ENCODE measurements at regions not wholly inside any gene's neighbourhood (a gene's known extent, or its start where the extent isn't known, plus 50 kb on each side); places are given as distances from the start of the nearest gene placed in this dataset.

- H3K4me3 ChIP-seq: no peak overlapping the region
- H3K27ac ChIP-seq (replicated peaks): no peak overlapping the region
- no peak for DNase-seq
- H3K36me3 ChIP-seq: no peaks in the 10 kb centered on the region
- H3K27me3 ChIP-seq (ENCODE audit: low read depth): peaks cover 12% of the 10 kb centered on the region
- intact Hi-C loops (cut with micrococcal nuclease): no loop called here
- no peak for TF ChIP-seq CTCF (IDR thresholded peaks at IDR 0.05; ENCODE audit: borderline replicate concordance)
- H3K4me1 ChIP-seq: no peaks in the 10 kb centered on the region
- no peaks in the 10 kb centered on the region for H3K9me3 ChIP-seq (replicated peaks)
These were observed 113.7 kb downstream of the ZNF281 start for GRCh38 chr1:200296091-200296661.

GRCh38 chr1:200294241-200294640 is 115.6 kb downstream of the ZNF281 start:
- Histone ChIP-seq H3K27ac (replicated peaks) (no peak overlapping the region), H3K27me3 (ENCODE audit: low read depth) (peaks cover under 1% of the 10 kb centered on the region), H3K36me3 (no peaks in the 10 kb centered on the region), H3K4me3 (no peak overlapping the region), H3K9me3 (replicated peaks) (no peaks in the 10 kb centered on the region), H3K4me1 (no peaks in the 10 kb centered on the region)
- intact Hi-C loops (cut with micrococcal nuclease): no loop called here
- no peak for DNase-seq
- no peak for TF ChIP-seq CTCF (IDR thresholded peaks at IDR 0.05; ENCODE audit: borderline replicate concordance)

- no peak for DNase-seq
- intact Hi-C loops (cut with micrococcal nuclease): no loop called here
These were observed 117.1 kb downstream of the ZNF281 start for GRCh38 chr1:200292699-200293098.

GRCh38 chr1:200291106-200291505 is 118.7 kb downstream of the ZNF281 start:
- no peak overlapping the region for H3K4me3 ChIP-seq
- H3K9me3 ChIP-seq (replicated peaks): no peaks in the 10 kb centered on the region
- intact Hi-C loops (cut with micrococcal nuclease): no loop called here
- no peak overlapping the region for H3K27ac ChIP-seq (replicated peaks)
- DNase-seq: no peak
- no peak for TF ChIP-seq CTCF (IDR thresholded peaks at IDR 0.05; ENCODE audit: borderline replicate concordance)
- no peaks in the 10 kb centered on the region for H3K36me3 ChIP-seq
- H3K27me3 ChIP-seq (ENCODE audit: low read depth): no peaks in the 10 kb centered on the region
- H3K4me1 ChIP-seq: no peaks in the 10 kb centered on the region

More at GRCh38 chr1:200292699-200293098, 117.1 kb downstream of the ZNF281 start:
- no peak for TF ChIP-seq CTCF (IDR thresholded peaks at IDR 0.05; ENCODE audit: borderline replicate concordance)
- Histone ChIP-seq H3K27ac (replicated peaks) (no peak overlapping the region), H3K36me3 (no peaks in the 10 kb centered on the region), H3K9me3 (replicated peaks) (no peaks in the 10 kb centered on the region), H3K27me3 (ENCODE audit: low read depth) (no peaks in the 10 kb centered on the region), H3K4me1 (no peaks in the 10 kb centered on the region), H3K4me3 (no peak overlapping the region)

- intact Hi-C loops (cut with micrococcal nuclease): no loop called here
- Histone ChIP-seq H3K4me3 (no peak overlapping the region), H3K9me3 (replicated peaks) (no peaks in the 10 kb centered on the region), H3K27me3 (ENCODE audit: low read depth) (no peaks in the 10 kb centered on the region), H3K4me1 (no peaks in the 10 kb centered on the region), H3K36me3 (no peaks in the 10 kb centered on the region), H3K27ac (replicated peaks) (no peak overlapping the region)
- no peak for TF ChIP-seq CTCF (IDR thresholded peaks at IDR 0.05; ENCODE audit: borderline replicate concordance)
- no peak for DNase-seq
These were observed 119.7 kb downstream of the ZNF281 start for GRCh38 chr1:200290010-200290685.
